ENCODE measurements at regions not wholly inside any gene's neighbourhood (a gene's known extent, or its start where the extent isn't known, plus 50 kb on each side); places are given as distances from the start of the nearest gene placed in this dataset.
"Not testable (repeated sequence)": the region's sequence is repeated elsewhere in the genome, so short reads cannot be mapped to it uniquely, and the experiment has no call there.

DNA sequence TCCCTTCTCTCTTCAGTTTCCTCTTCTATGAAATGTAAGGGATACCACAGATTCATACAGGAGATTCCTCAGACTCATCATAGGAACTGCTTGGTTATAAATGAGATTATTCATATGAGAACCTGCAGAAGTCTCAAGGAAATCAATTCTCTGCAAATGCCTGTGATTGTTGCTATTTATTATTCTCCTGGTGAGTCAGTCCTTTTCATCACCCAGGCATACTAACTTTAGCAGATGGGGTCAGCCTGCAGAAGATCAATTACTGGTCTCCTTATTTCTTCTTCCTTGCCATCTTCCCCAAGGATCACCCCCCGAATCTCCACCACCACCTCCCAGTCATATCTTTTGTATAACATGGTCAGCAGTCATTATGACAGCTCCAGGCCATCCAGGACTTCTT lies 53.8 kb upstream of the DCP1A start:
- ATAC-seq (replicated peaks; ENCODE audit: extremely low read depth, poor library complexity, severe bottlenecking): no peak
- peaks cover 58% of the 10 kb centered on the region for H3K27me3 Mint-ChIP-seq
- H3K36me3 Mint-ChIP-seq (ENCODE audit: insufficient read depth): no peaks in the 10 kb centered on the region

DNA sequence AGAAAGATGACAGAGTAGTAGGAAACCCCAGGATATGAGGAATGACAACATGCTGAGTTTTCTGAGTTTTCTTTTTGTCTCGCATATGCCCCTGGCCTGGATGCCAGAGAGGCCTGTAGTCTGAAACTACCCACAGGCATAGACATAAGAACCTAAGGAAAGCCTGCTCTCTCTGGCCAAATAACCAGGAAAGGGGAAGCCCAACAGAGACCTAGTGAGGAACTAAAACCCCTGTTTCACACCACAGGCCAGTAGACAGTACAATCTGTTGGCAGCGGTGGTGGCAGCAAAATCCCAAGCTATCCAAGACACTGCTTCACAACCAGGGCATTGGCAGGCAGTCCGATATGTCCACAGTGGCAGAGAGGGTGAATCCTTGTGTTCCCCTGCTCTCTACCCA lies 55.0 kb upstream of the DCP1A start:
- H3K36me3 Mint-ChIP-seq (ENCODE audit: insufficient read depth): no peaks in the 10 kb centered on the region
- H3K4me3 Mint-ChIP-seq: no peak overlapping the region
- peaks cover 5% of the 10 kb centered on the region for H3K9me3 Mint-ChIP-seq
- ATAC-seq (replicated peaks; ENCODE audit: extremely low read depth, poor library complexity, severe bottlenecking) (no peak), DNase-seq (ENCODE audit: low spot score in 2 of 2) (no peak)
- H3K27ac Mint-ChIP-seq (ENCODE audit: low read depth): no peak overlapping the region
- H3K27me3 Mint-ChIP-seq: peaks cover 58% of the 10 kb centered on the region
- no peaks in the 10 kb centered on the region for H3K4me1 Mint-ChIP-seq

More for the DNA sequence above, 53.8 kb upstream of the DCP1A start:
- Mint-ChIP-seq H3K27ac (ENCODE audit: low read depth) (no peak overlapping the region), H3K4me3 (no peak overlapping the region), H3K4me1 (no peaks in the 10 kb centered on the region), H3K9me3 (peaks cover 5% of the 10 kb centered on the region)
- no peak for DNase-seq (ENCODE audit: low spot score in 2 of 2)

DNA sequence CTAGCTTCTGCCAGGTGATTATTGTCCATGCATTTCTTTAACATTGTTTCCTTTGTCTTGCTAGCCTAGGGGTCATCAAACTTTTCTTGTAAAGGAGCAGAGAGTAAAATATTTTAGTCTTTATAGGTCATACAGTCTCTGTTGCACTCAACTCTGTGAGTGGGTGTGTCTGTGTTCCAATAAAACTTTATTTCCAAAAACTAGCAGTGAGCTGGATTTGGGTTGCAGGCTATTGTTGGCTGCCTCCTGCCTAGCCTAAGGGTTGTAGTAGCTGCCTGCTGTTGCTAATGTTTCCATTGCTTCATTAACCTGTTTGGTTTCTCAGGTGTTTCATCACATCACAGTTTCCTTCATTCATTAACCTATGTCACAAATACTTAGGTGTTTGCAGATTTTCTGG lies 64.0 kb upstream of the DCP1A start:
- no peaks in the 10 kb centered on the region for H3K4me1 Mint-ChIP-seq

DNA sequence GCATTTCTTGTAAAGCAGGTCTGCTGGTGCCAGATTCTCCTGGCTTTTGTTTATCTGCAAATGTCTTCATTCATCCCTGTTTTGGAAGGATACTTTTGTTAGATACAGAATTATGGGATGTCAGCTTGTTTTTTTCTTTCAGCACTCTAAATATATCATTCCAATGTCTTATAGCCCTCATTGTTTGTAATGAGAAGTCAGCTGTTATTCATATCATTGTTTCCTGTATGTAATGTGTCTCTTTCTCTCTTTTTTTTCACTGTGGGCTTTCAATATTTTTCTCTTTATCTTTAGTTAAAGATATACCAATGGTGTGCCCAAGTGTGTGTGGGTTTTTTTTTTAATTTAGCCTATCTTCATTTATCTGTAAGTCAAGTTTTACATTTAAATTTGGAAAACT lies 65.6 kb upstream of the DCP1A start:
- Mint-ChIP-seq H3K4me3 (no peak overlapping the region), H3K4me1 (no peaks in the 10 kb centered on the region), H3K27ac (ENCODE audit: low read depth) (no peak overlapping the region), H3K36me3 (ENCODE audit: insufficient read depth) (peaks cover 1% of the 10 kb centered on the region), H3K9me3 (peaks cover 21% of the 10 kb centered on the region), H3K27me3 (peaks cover 65% of the 10 kb centered on the region)
- ATAC-seq (replicated peaks; ENCODE audit: extremely low read depth, poor library complexity, severe bottlenecking) (no peak), DNase-seq (ENCODE audit: low spot score in 2 of 2) (no peak)

More for the DNA sequence above, 64.0 kb upstream of the DCP1A start:
- H3K27me3 Mint-ChIP-seq: peaks cover 51% of the 10 kb centered on the region
- H3K9me3 Mint-ChIP-seq: peaks cover 21% of the 10 kb centered on the region
- DNase-seq (ENCODE audit: low spot score in 2 of 2): no peak
- peaks cover 1% of the 10 kb centered on the region for H3K36me3 Mint-ChIP-seq (ENCODE audit: insufficient read depth)
- ATAC-seq (replicated peaks; ENCODE audit: extremely low read depth, poor library complexity, severe bottlenecking): no peak
- no peak overlapping the region for H3K4me3 Mint-ChIP-seq
- no peak overlapping the region for H3K27ac Mint-ChIP-seq (ENCODE audit: low read depth)

DNA sequence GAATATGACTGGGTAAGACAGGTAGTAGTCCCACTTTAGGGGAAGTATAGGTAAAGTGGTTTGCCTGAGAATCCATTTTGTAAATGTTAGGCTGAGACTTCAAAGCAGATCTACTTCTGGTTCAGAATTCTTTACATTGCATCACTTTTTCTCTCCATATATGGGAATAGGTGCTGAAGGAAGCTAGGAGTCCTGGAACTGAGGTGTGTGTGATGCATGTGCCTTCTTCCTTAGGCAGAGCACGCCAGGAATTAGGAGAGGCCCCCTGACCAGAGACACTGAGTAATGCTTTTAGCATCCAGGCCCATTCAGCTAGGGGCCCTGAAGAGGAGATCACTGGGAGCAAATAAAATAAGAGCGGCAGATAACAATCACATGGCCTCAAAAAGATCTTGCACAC lies 69.2 kb upstream of the DCP1A start:
- Mint-ChIP-seq H3K4me1 (no peaks in the 10 kb centered on the region), H3K36me3 (ENCODE audit: insufficient read depth) (peaks cover 1% of the 10 kb centered on the region), H3K27ac (ENCODE audit: low read depth) (no peak overlapping the region), H3K4me3 (no peak overlapping the region), H3K27me3 (peaks cover 62% of the 10 kb centered on the region), H3K9me3 (peaks cover 21% of the 10 kb centered on the region)
- DNase-seq (ENCODE audit: low spot score in 2 of 2) (no peak), ATAC-seq (replicated peaks; ENCODE audit: extremely low read depth, poor library complexity, severe bottlenecking) (no peak)

DNA sequence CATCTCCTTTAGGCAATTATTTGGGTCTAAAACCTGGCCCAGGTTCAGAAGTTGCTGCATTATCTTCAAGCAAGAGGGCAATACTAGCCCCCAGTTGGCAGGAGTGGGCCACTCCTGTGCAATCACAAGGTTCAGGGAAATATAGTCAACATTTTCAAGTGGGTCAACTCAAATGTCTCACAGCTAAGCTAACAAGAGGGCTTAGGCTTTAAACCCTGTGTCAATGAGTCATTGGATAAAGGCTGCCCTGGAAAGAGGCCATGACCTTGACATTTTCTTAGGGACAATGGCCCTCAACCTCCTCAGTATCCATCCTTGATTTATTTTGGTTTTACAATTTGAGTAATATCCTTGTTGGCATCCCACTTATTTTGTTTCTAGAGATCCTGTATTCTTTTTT lies 73.5 kb upstream of the DCP1A start:
- no peak overlapping the region for H3K4me3 Mint-ChIP-seq
- H3K4me1 Mint-ChIP-seq: no peaks in the 10 kb centered on the region
- H3K9me3 Mint-ChIP-seq: no peaks in the 10 kb centered on the region
- H3K36me3 Mint-ChIP-seq (ENCODE audit: insufficient read depth): peaks cover 1% of the 10 kb centered on the region
- H3K27me3 Mint-ChIP-seq: peaks cover 45% of the 10 kb centered on the region
- no peak for ATAC-seq (replicated peaks; ENCODE audit: extremely low read depth, poor library complexity, severe bottlenecking)
- no peak overlapping the region for H3K27ac Mint-ChIP-seq (ENCODE audit: low read depth)
- no peak for DNase-seq (ENCODE audit: low spot score in 2 of 2)

DNA sequence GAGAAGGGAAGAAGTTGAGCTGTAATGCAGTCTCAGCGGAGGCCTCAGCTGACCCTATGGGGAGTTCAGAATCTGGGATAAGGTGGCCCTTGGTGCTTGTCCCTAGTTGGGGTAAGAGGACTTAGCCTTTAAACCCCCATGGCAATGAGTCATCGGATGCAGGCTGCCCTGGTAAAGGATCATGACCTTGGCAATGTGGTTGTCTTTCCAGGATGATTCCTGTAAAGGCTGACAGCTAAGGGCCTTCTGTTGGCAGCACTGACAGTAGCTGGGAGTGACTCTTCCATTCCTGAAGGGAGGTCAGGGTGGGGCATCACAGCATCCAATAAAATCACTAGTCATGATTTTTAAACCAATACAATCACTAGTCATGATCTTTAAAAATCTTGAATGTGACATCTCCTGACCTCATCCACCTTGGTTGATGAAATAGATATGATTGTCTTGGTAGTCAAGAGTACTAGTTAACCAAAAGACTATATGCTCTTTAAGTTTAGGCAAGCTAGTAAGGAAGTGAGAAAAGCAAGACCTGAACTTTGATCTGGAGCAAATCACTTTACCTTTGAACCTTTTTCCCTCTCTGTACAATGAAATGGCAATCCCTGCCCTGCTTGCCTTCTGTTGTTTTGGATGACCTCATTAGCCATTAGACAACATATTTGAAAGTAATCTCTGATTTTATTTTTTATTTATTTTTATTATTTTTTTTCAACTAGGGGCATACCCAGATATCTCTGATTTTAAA lies 71.3 kb upstream of the CACNA1D start:
- H3K27ac Mint-ChIP-seq (ENCODE audit: low read depth): no peak overlapping the region
- peaks cover 1% of the 10 kb centered on the region for H3K36me3 Mint-ChIP-seq (ENCODE audit: insufficient read depth)
- H3K4me1 Mint-ChIP-seq: no peaks in the 10 kb centered on the region
- H3K9me3 Mint-ChIP-seq: no peaks in the 10 kb centered on the region
- DNase-seq (ENCODE audit: low spot score in 2 of 2): no peak
- no peak overlapping the region for H3K4me3 Mint-ChIP-seq
- H3K27me3 Mint-ChIP-seq: peaks cover 25% of the 10 kb centered on the region
- no peak for ATAC-seq (replicated peaks; ENCODE audit: extremely low read depth, poor library complexity, severe bottlenecking)

DNA sequence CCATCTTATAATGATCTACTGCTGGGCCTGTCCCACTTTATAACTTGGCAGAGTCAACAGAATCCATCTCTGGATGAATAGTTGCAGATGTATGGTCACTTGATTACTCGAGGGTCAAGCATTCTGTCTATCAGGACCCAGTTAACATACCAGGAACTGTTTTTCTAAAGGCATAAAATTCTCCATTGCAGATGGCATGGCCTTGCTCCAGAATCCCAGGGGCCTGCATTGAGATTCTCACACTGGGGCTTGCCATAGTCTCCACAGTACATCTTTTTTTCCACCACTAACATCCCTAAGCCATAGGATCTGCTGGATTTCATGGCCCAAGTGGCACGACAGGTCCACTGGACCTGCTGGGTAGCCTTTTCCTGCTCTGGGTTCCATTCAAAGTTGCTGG lies 68.5 kb upstream of the CACNA1D start:
- no peaks in the 10 kb centered on the region for H3K9me3 Mint-ChIP-seq
- peaks cover 40% of the 10 kb centered on the region for H3K27me3 Mint-ChIP-seq
- no peak overlapping the region for H3K4me3 Mint-ChIP-seq
- H3K4me1 Mint-ChIP-seq: no peaks in the 10 kb centered on the region
- peaks cover 1% of the 10 kb centered on the region for H3K36me3 Mint-ChIP-seq (ENCODE audit: insufficient read depth)
- DNase-seq (ENCODE audit: low spot score in 2 of 2) (no peak), ATAC-seq (replicated peaks; ENCODE audit: extremely low read depth, poor library complexity, severe bottlenecking) (no peak)
- no peak overlapping the region for H3K27ac Mint-ChIP-seq (ENCODE audit: low read depth)

DNA sequence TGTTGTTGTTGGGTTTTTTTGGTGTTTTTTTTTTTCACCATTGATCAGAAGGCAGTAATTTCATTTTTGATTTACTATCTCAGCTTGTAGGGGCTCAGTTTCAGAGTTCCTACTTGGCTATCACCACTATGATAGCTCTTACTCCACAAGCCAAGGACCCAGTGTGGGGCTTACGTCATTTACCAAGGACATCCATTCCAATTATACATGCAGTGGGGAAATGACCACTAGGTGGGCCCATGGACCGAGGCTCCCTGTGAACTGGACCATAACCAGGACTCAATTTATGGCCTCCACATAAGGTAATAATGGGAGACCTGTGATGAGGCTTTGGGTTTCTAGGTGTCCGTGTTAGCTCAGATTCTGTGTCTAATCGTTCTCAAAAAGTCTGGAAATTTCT lies 67.5 kb upstream of the CACNA1D start:
- Mint-ChIP-seq H3K27me3 (peaks cover 38% of the 10 kb centered on the region), H3K4me3 (no peak overlapping the region), H3K27ac (ENCODE audit: low read depth) (no peak overlapping the region), H3K36me3 (ENCODE audit: insufficient read depth) (peaks cover 1% of the 10 kb centered on the region), H3K4me1 (no peaks in the 10 kb centered on the region), H3K9me3 (no peaks in the 10 kb centered on the region)
- ATAC-seq (replicated peaks; ENCODE audit: extremely low read depth, poor library complexity, severe bottlenecking): no peak
- no peak for DNase-seq (ENCODE audit: low spot score in 2 of 2)

DNA sequence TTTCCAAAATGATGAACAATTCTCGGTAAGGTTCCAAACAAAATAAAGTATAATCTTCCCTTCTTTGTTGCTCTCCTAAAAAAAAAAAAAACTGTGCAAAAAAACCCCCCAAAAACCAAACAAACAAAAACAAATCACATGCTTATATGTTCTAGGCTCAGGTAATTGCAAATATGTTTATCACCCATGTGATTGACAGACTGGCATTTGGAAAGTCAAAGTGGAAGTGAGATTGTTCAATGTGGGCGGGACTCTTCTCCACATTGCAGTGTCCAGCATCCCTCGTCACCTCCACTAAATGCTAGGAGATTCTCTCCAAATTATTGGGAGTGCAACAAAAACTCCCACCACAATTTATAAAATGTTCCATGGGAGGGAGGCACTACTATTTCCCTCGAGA lies 57.6 kb upstream of the CACNA1D start:
- peaks cover 2% of the 10 kb centered on the region for H3K36me3 Mint-ChIP-seq (ENCODE audit: insufficient read depth)
- ATAC-seq (replicated peaks; ENCODE audit: extremely low read depth, poor library complexity, severe bottlenecking): no peak
- no peaks in the 10 kb centered on the region for H3K9me3 Mint-ChIP-seq
- no peak overlapping the region for H3K4me3 Mint-ChIP-seq
- H3K4me1 Mint-ChIP-seq: no peaks in the 10 kb centered on the region
- H3K27ac Mint-ChIP-seq (ENCODE audit: low read depth): no peak overlapping the region
- peaks cover 31% of the 10 kb centered on the region for H3K27me3 Mint-ChIP-seq
- no peak for DNase-seq (ENCODE audit: low spot score in 2 of 2)

DNA sequence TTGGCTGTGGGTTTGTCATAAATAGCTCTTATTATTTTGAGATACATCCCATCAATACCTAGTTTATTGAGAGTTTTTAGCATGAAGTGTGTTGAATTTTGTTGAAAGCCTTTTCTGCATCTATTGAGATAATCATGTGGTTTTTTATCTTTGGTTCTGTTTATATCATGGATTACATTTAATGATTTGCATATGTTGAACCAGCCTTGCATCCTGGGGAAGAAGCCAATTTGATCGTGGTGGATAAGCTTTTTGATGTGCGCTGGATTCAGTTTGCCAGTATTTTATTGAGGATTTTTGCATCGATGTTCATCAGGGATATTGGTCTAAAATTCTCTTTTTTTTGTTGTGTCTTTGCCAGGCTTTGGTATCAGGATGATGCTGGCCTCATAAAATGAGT lies 51.5 kb upstream of the CACNA1D start:
- H3K27ac Mint-ChIP-seq (ENCODE audit: low read depth); H3K36me3 Mint-ChIP-seq (ENCODE audit: insufficient read depth); H3K4me1 Mint-ChIP-seq; ATAC-seq (replicated peaks; ENCODE audit: extremely low read depth, poor library complexity, severe bottlenecking); DNase-seq (ENCODE audit: low spot score in 2 of 2); H3K9me3 Mint-ChIP-seq; H3K4me3 Mint-ChIP-seq: not testable (repeated sequence)
- H3K27me3 Mint-ChIP-seq: peaks cover 57% of the 10 kb centered on the region

Data from central memory CD8-positive, alpha-beta T cell (primary cell).